DND-41 (cell line): ENCODE measurements at regions not wholly inside any gene's neighbourhood (a gene's known extent, or its start where the extent isn't known, plus 50 kb on each side); places are given as distances from the start of the nearest gene placed in this dataset.

Experiments used
- ATAC-seq: fragments of 200-7000 bp; cut with Tn5 transposase; 3 replicates; pipeline ENCODE4 v1.9.1; 2021; ENCODE audit warnings: low read depth; ENCODE audit not compliant: insufficient read depth
- DNase-seq: peaks from one replicate; pipeline ENCODE4 v3.0.0-alpha.2; 2020
- H2AFZ ChIP-seq: 2 replicates; pipeline ENCODE4 v1.6.0; 2012; ENCODE audit warnings: low read depth, low read length
- H3K27ac ChIP-seq: 2 replicates; pipeline ENCODE4 v1.5.1; 2012; ENCODE audit warnings: low read length, inconsistent platforms
- H3K27me3 ChIP-seq: fragments of 200-600 bp; sonication (generic); 2 replicates; pipeline ENCODE4 v1.6.0; 2012; ENCODE audit warnings: low read length, mild to moderate bottlenecking, inconsistent platforms; ENCODE audit not compliant: insufficient read depth, poor library complexity
- H3K36me3 ChIP-seq: 2 replicates; pipeline ENCODE4 v1.5.1; 2012; ENCODE audit warnings: low read length, inconsistent platforms; ENCODE audit not compliant: insufficient read depth
- H3K4me1 ChIP-seq: 2 replicates; pipeline ENCODE4 v1.5.1; 2012; ENCODE audit warnings: mild to moderate bottlenecking, low read length; ENCODE audit not compliant: insufficient read depth
- H3K4me2 ChIP-seq: 2 replicates; pipeline ENCODE4 v1.6.0; 2012; ENCODE audit warnings: mild to moderate bottlenecking, moderate library complexity, low read length, inconsistent platforms; ENCODE audit not compliant: insufficient read depth
- H3K4me3 ChIP-seq, 2 experiments: fragments of 200-600 bp in 1 of 2; shearing (Covaris generic) in 1 of 2; 2 replicates each; pipeline ENCODE4 v1.5.1; 2012 to 2016; ENCODE audit warnings: inconsistent platforms in 2 of 2, low read length in 2 of 2, mild to moderate bottlenecking in 2 of 2, low read depth in 1 of 2, moderate library complexity in 1 of 2
- H3K79me2 ChIP-seq: 2 replicates; pipeline ENCODE4 v1.6.0; 2012; ENCODE audit warnings: low read length, inconsistent platforms; ENCODE audit not compliant: insufficient read depth
- H3K9ac ChIP-seq: 2 replicates; pipeline ENCODE4 v1.6.0; 2012; ENCODE audit warnings: low read depth, mild to moderate bottlenecking, inconsistent platforms, low read length, moderate library complexity
- H3K9me3 ChIP-seq: 2 replicates; pipeline ENCODE4 v1.5.1; 2012; ENCODE audit warnings: low read length, moderate library complexity, mild to moderate bottlenecking, inconsistent platforms; ENCODE audit not compliant: insufficient read depth, severe bottlenecking
- H4K20me1 ChIP-seq: 2 replicates; pipeline ENCODE4 v1.6.0; 2012; ENCODE audit warnings: low read length; ENCODE audit not compliant: insufficient read depth
- CTCF ChIP-seq: IDR thresholded peaks from 2 replicates; pipeline ENCODE4 v1.5.1; 2012; ENCODE audit warnings: borderline replicate concordance, low read length, moderate library complexity, mild to moderate bottlenecking; ENCODE audit not compliant: poor library complexity, severe bottlenecking; ENCODE audit errors: extremely low read depth
- EZH2 ChIP-seq: IDR thresholded peaks from 3 replicates; pipeline ENCODE4 v1.6.1; 2012; ENCODE audit warnings: borderline replicate concordance, low read depth, mild to moderate bottlenecking, moderate library complexity, low read length, inconsistent platforms; ENCODE audit not compliant: severe bottlenecking

- no peaks in the 10 kb centered on the region for H3K4me1 ChIP-seq
- H3K4me3 ChIP-seq = no peak overlapping the region
- no peak overlapping the region for H3K4me2 ChIP-seq
- no peaks in the 10 kb centered on the region for H3K36me3 ChIP-seq
- no peak for TF ChIP-seq EZH2
- TF ChIP-seq CTCF = no peak
- ATAC-seq (no peak), DNase-seq (no peak)
- no peak overlapping the region for H3K27ac ChIP-seq
- no peaks in the 10 kb centered on the region for H3K79me2 ChIP-seq
- no peaks in the 10 kb centered on the region for H4K20me1 ChIP-seq
- H3K9ac ChIP-seq = no peak overlapping the region
- H2AFZ ChIP-seq = no peak overlapping the region
- no peaks in the 10 kb centered on the region for H3K9me3 ChIP-seq
- H3K27me3 ChIP-seq = no peaks in the 10 kb centered on the region
Observed at GRCh38 chr1:80878343-80878742, 922.4 kb upstream of the ADGRL2 start.

DNA sequence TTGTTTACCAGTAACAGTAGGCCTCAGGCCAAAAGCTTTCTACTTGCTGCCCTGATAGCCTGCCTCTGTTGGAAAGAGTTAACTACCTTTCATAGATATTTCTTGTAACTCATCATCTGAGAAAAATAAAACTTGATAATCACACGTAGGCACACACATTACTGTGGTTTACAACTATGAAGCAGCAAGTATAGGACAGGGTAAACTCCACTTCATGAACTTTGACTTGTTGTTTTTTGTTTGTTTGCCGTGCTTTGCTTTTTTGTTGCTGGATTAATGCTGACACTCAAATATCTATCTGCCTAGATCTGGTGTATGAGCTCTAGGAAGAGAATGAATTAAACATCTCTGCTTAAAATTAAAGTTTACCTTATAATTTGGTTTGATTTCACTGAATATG, 924.7 kb upstream of the ADGRL2 start:
- no peaks in the 10 kb centered on the region for H3K9me3 ChIP-seq
- TF ChIP-seq EZH2 (no peak), CTCF (no peak)
- H3K4me1 ChIP-seq = no peaks in the 10 kb centered on the region
- DNase-seq = no peak
- H3K9ac ChIP-seq = no peak overlapping the region
- H4K20me1 ChIP-seq = no peaks in the 10 kb centered on the region
- H3K27ac ChIP-seq = no peak overlapping the region
- no peak overlapping the region for H3K4me3 ChIP-seq
- no peaks in the 10 kb centered on the region for H3K79me2 ChIP-seq
- no peaks in the 10 kb centered on the region for H3K27me3 ChIP-seq
- H2AFZ ChIP-seq = no peak overlapping the region
- ATAC-seq = no peak
- H3K4me2 ChIP-seq = no peak overlapping the region
- no peaks in the 10 kb centered on the region for H3K36me3 ChIP-seq

- H3K36me3 ChIP-seq = no peaks in the 10 kb centered on the region
- DNase-seq = no peak
- H4K20me1 ChIP-seq = no peaks in the 10 kb centered on the region
- H3K4me3 ChIP-seq = no peak overlapping the region
- no peaks in the 10 kb centered on the region for H3K79me2 ChIP-seq
- ATAC-seq = no peak
- H3K4me1 ChIP-seq = no peaks in the 10 kb centered on the region
- no peak overlapping the region for H2AFZ ChIP-seq
- no peaks in the 10 kb centered on the region for H3K9me3 ChIP-seq
- TF ChIP-seq EZH2 = no peak
- TF ChIP-seq CTCF = no peak
- H3K9ac ChIP-seq = no peak overlapping the region
- no peaks in the 10 kb centered on the region for H3K27me3 ChIP-seq
- H3K27ac ChIP-seq = no peak overlapping the region
- H3K4me2 ChIP-seq = no peak overlapping the region
Observed at GRCh38 chr1:80869299-80869698, 931.4 kb upstream of the ADGRL2 start.

GRCh38 chr1:80847904-80848303, 952.8 kb upstream of the ADGRL2 start:
- no peaks in the 10 kb centered on the region for H4K20me1 ChIP-seq
- no peak overlapping the region for H3K4me3 ChIP-seq
- no peak overlapping the region for H3K9ac ChIP-seq
- no peak for TF ChIP-seq CTCF
- TF ChIP-seq EZH2 = no peak
- H2AFZ ChIP-seq = no peak overlapping the region
- no peak for DNase-seq
- H3K27ac ChIP-seq = no peak overlapping the region
- H3K4me2 ChIP-seq = no peak overlapping the region
- no peaks in the 10 kb centered on the region for H3K4me1 ChIP-seq
- no peaks in the 10 kb centered on the region for H3K27me3 ChIP-seq
- H3K79me2 ChIP-seq = no peaks in the 10 kb centered on the region
- no peaks in the 10 kb centered on the region for H3K9me3 ChIP-seq
- H3K36me3 ChIP-seq = no peaks in the 10 kb centered on the region
- no peak for ATAC-seq
